Panc1 (cell line): ENCODE measurements at regions not wholly inside any gene's neighbourhood (a gene's known extent, or its start where the extent isn't known, plus 50 kb on each side); places are given as distances from the start of the nearest gene placed in this dataset.

ENCODE experiments used
- ATAC-seq: fragments of 200-7000 bp; cut with Tn5 transposase; 2 replicates; pipeline ENCODE4 v1.9.1; 2020; ENCODE audit warnings: mild to moderate bottlenecking, moderate library complexity
- BruUV-seq: library from RNA; stranded (reverse); fragments of 400-500 nt; replicated peaks from 2 replicates; lab custom pipeline; 2021; lab: Mats Ljungman, UMichigan
- CTCF ChIA-PET: fragments of 300-600 bp; sonication (Branson Sonifier 250); formaldehyde crosslinking; loops from one replicate; lab custom pipeline; 2022; ENCODE audit warnings: antibody characterized with exemption; lab: Charles Lee
- POLR2A ChIA-PET: fragments of 300-600 bp; sonication (Branson Sonifier 250); formaldehyde crosslinking; loops from one replicate; lab custom pipeline; 2022; ENCODE audit warnings: antibody characterized with exemption; lab: Charles Lee
- DNase-seq: peaks from one replicate; pipeline ENCODE4 v3.0.0-alpha.2; 2010; ENCODE audit warnings: low read depth, low spot score
- H3K27ac ChIP-seq: 2 replicates; pipeline ENCODE4 v1.5.1; 2011; ENCODE audit warnings: mild to moderate bottlenecking, low read length, inconsistent platforms
- H3K27me3 ChIP-seq: fragments of 200-500 bp; sonication (Bioruptor generic); 2 replicates; pipeline ENCODE4 v1.6.0; 2014; ENCODE audit warnings: low read length, inconsistent platforms; ENCODE audit not compliant: control insufficient read depth, insufficient read depth
- H3K36me3 ChIP-seq: fragments of 200-500 bp; sonication (Bioruptor generic); 2 replicates; pipeline ENCODE4 v1.5.1; 2014; ENCODE audit warnings: inconsistent platforms, mild to moderate bottlenecking, low read length, moderate library complexity; ENCODE audit not compliant: control insufficient read depth, insufficient read depth
- H3K4me1 ChIP-seq: 2 replicates; pipeline ENCODE4 v1.5.1; 2011; ENCODE audit warnings: inconsistent platforms, mild to moderate bottlenecking, low read length, moderate library complexity; ENCODE audit not compliant: control insufficient read depth, insufficient read depth
- H3K4me3 ChIP-seq, 2 experiments: 2 replicates each; pipeline ENCODE4 v1.5.1; 2011 to 2012; ENCODE audit warnings: low read depth in 2 of 2, low read length in 2 of 2, mild to moderate bottlenecking in 2 of 2, inconsistent platforms in 1 of 2, moderate library complexity in 1 of 2
- H3K9me3 ChIP-seq: fragments of 200-500 bp; sonication (Bioruptor generic); 2 replicates; pipeline ENCODE4 v1.5.1; 2014; ENCODE audit warnings: low read depth, mild to moderate bottlenecking, inconsistent platforms, low read length, moderate library complexity; ENCODE audit not compliant: control insufficient read depth, insufficient read depth
- CTCF ChIP-seq: fragments of 450-650 bp; IDR thresholded peaks from 2 replicates; pipeline ENCODE4 v1.5.1; 2017; ENCODE audit warnings: mild to moderate bottlenecking
- POLR2AphosphoS5 ChIP-seq: IDR thresholded peaks from 2 replicates; pipeline ENCODE4 v1.6.1; 2012; ENCODE audit warnings: mild to moderate bottlenecking, low read depth, low read length, moderate library complexity
- REST ChIP-seq, 2 experiments: IDR thresholded peaks; 2 replicates each; pipeline ENCODE4 v1.6.1; 2011 to 2012; ENCODE audit warnings: low read depth in 2 of 2, control low read depth in 1 of 2, low read length in 1 of 2, mild to moderate bottlenecking in 1 of 2, moderate library complexity in 1 of 2; ENCODE audit not compliant: insufficient read depth in 1 of 2
- SIN3A ChIP-seq: IDR thresholded peaks from 2 replicates; pipeline ENCODE4 v1.6.1; 2012; ENCODE audit warnings: low read depth, mild to moderate bottlenecking, low read length, moderate library complexity, borderline replicate concordance; ENCODE audit not compliant: insufficient read depth
- TCF7L2 ChIP-seq: IDR thresholded peaks from 2 replicates; pipeline ENCODE4 v1.6.1; 2011; ENCODE audit warnings: mild to moderate bottlenecking, low read depth, low read length, inconsistent platforms
- in situ Hi-C: cut with HindIII; loops from 2 replicates; pipeline ENCODE4 v1.10.0; 2016; ENCODE audit warnings: low sequenced_read_pairs, low pct_unique_long_range_greater_than_20kb
- intact Hi-C: fragments of 100-400 bp; cut with micrococcal nuclease; formaldehyde crosslinking; loops from one replicate; pipeline ENCODE4 v1.10.0; 2022; ENCODE audit not compliant: unreplicated experiment

GRCh38 chr2:198916548-198917080 lies 541.1 kb downstream of the SATB2 start:
- intact Hi-C loops (no loop called here), in situ Hi-C loops (no loop called here)
- H3K4me3 ChIP-seq: no peak overlapping the region
- ChIA-PET CTCF (no interaction called here), POLR2A (no interaction called here)
- DNase-seq (no peak), ATAC-seq (no peak)
- no peaks in the 10 kb centered on the region for H3K9me3 ChIP-seq
- H3K36me3 ChIP-seq: no peaks in the 10 kb centered on the region
- no TSS peak for BruUV-seq
- TF ChIP-seq TCF7L2: no peak
- TF ChIP-seq CTCF: no peak
- TF ChIP-seq SIN3A: no peak
- no peak for TF ChIP-seq POLR2AphosphoS5
- TF ChIP-seq REST (IDR thresholded peaks at IDR 0.05; ENCODE audit: insufficient read depth in 1 of 2, low read depth in 2 of 2, low read length in 1 of 2): no peak
- no peak overlapping the region for H3K27ac ChIP-seq
- H3K4me1 ChIP-seq: no peaks in the 10 kb centered on the region
- H3K27me3 ChIP-seq: no peaks in the 10 kb centered on the region

GRCh38 chr2:198913394-198914152 lies 544.2 kb downstream of the SATB2 start:
- DNase-seq (no peak), ATAC-seq (no peak)
- Histone ChIP-seq H3K36me3 (no peaks in the 10 kb centered on the region), H3K9me3 (no peaks in the 10 kb centered on the region), H3K27me3 (no peaks in the 10 kb centered on the region), H3K27ac (no peak overlapping the region), H3K4me1 (no peaks in the 10 kb centered on the region), H3K4me3 (no peak overlapping the region)
- no peak for TF ChIP-seq SIN3A
- no peak for TF ChIP-seq CTCF
- TF ChIP-seq TCF7L2: no peak
- TF ChIP-seq POLR2AphosphoS5: no peak
- TF ChIP-seq REST (IDR thresholded peaks at IDR 0.05; ENCODE audit: insufficient read depth in 1 of 2, low read depth in 2 of 2, low read length in 1 of 2): no peak
- in situ Hi-C loops (no loop called here), intact Hi-C loops (no loop called here)
- CTCF ChIA-PET: no interaction called here
- no TSS peak for BruUV-seq
- POLR2A ChIA-PET: no interaction called here
